ENCODE measurements at regions not wholly inside any gene's neighbourhood (a gene's known extent, or its start where the extent isn't known, plus 50 kb on each side); places are given as distances from the start of the nearest gene placed in this dataset.

DNA sequence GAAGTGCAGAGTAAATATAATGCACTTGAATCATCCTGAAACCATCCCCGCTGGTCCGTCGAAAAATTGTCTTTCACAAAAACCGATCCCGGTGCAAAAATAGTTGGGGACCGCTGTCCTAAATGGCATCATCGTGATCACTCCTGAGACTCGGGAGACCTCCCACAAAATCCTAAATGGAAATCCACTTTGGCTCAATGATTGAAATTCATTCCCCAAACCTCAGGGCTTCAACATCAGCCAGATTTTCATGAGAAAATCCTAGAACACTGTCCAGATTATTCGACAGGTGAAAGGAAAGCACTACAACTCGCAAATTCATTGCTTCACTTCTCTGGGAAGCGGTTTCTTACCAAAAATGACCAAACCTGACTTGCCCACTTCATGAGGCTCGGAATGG, 335.3 kb upstream of the ZNF507 start:
- TF ChIP-seq, protein P1, sequence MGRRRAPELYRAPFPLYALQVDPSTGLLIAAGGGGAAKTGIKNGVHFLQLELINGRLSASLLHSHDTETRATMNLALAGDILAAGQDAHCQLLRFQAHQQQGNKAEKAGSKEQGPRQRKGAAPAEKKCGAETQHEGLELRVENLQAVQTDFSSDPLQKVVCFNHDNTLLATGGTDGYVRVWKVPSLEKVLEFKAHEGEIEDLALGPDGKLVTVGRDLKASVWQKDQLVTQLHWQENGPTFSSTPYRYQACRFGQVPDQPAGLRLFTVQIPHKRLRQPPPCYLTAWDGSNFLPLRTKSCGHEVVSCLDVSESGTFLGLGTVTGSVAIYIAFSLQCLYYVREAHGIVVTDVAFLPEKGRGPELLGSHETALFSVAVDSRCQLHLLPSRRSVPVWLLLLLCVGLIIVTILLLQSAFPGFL (CRISPR knock-in tag; IDR thresholded peaks at IDR 0.05) = no peak
- no peak for TF ChIP-seq FOXM1 (CRISPR knock-in tag; IDR thresholded peaks at IDR 0.05)
- no peak for TF ChIP-seq ZNF350 (CRISPR knock-in tag; IDR thresholded peaks at IDR 0.05; ENCODE audit: borderline replicate concordance, low read depth)
- TF ChIP-seq JUNB (CRISPR knock-in tag; IDR thresholded peaks at IDR 0.05; ENCODE audit: borderline replicate concordance) = no peak

Measured in HepG2 (cell line).